Loucy (cell line): ENCODE measurements at regions not wholly inside any gene's neighbourhood (a gene's known extent, or its start where the extent isn't known, plus 50 kb on each side); places are given as distances from the start of the nearest gene placed in this dataset.

Source experiments
- H2AFZ ChIP-seq: fragments of 200-600 bp; sonication (generic); 2 replicates; pipeline ENCODE4 v1.6.0; 2016; ENCODE audit warnings: antibody characterized with exemption, mild to moderate bottlenecking, low read length, moderate library complexity
- H3F3A ChIP-seq: fragments of 200-600 bp; 2 replicates; pipeline ENCODE4 v1.6.0; 2016; ENCODE audit warnings: antibody characterized with exemption, low read depth, mild to moderate bottlenecking
- H3K27me3 ChIP-seq: fragments of 200-600 bp; sonication (generic); 2 replicates; pipeline ENCODE4 v1.6.1; 2014; ENCODE audit warnings: low read length, mild to moderate bottlenecking; ENCODE audit not compliant: insufficient read depth, poor library complexity, severe bottlenecking
- H3K36me3 ChIP-seq: fragments of 200-600 bp; sonication (generic); 2 replicates; pipeline ENCODE4 v1.6.1; 2016; ENCODE audit warnings: low read length; ENCODE audit not compliant: insufficient read depth
- H3K4me1 ChIP-seq: fragments of 200-600 bp; sonication (generic); 2 replicates; pipeline ENCODE4 v1.5.1; 2014; ENCODE audit warnings: low read length, mild to moderate bottlenecking; ENCODE audit not compliant: insufficient read depth, poor library complexity, severe bottlenecking
- H3K4me2 ChIP-seq: fragments of 200-600 bp; sonication (generic); 2 replicates; pipeline ENCODE4 v1.6.0; 2014; ENCODE audit warnings: antibody characterized with exemption, low read length, low read depth, mild to moderate bottlenecking; ENCODE audit not compliant: poor library complexity, severe bottlenecking
- H3K4me3 ChIP-seq: fragments of 200-600 bp; sonication (generic); 2 replicates; pipeline ENCODE4 v1.5.1; 2014; ENCODE audit warnings: low read length, mild to moderate bottlenecking, mixed read lengths; ENCODE audit not compliant: poor library complexity, severe bottlenecking
- H3K79me2 ChIP-seq: fragments of 200-600 bp; sonication (generic); 2 replicates; pipeline ENCODE4 v1.6.1; 2014; ENCODE audit warnings: low read length; ENCODE audit not compliant: insufficient read depth
- H3K9ac ChIP-seq: fragments of 200-600 bp; sonication (generic); 2 replicates; pipeline ENCODE4 v1.6.0; 2014; ENCODE audit warnings: mild to moderate bottlenecking, low read depth, low read length, moderate library complexity; ENCODE audit not compliant: poor library complexity, severe bottlenecking
- H3K9me2 ChIP-seq: fragments of 200-600 bp; sonication (generic); replicated peaks from 2 replicates; pipeline ENCODE4 v1.6.1; 2016; ENCODE audit warnings: low read depth, low read length, mixed read lengths
- H3K9me3 ChIP-seq: fragments of 200-600 bp; sonication (generic); 2 replicates; pipeline ENCODE4 v1.6.1; 2014; ENCODE audit warnings: mild to moderate bottlenecking, antibody characterized with exemption, low read length, low read depth; ENCODE audit not compliant: insufficient read depth
- H4K20me1 ChIP-seq: fragments of 200-600 bp; sonication (generic); 2 replicates; pipeline ENCODE4 v1.6.0; 2014; ENCODE audit warnings: antibody characterized with exemption, low read length, mild to moderate bottlenecking; ENCODE audit not compliant: insufficient read depth, poor library complexity, severe bottlenecking
- CTCF ChIP-seq: fragments of 200-600 bp; sonication (generic); conservative IDR thresholded peaks from 2 replicates; pipeline ENCODE4 v1.5.1; 2014; ENCODE audit warnings: mild to moderate bottlenecking, antibody characterized with exemption, low read length
- EZH2phosphoT487 ChIP-seq: fragments of 200-600 bp; IDR thresholded peaks from 2 replicates; pipeline ENCODE4 v1.6.1; 2018; ENCODE audit warnings: antibody characterized with exemption, mild to moderate bottlenecking, moderate library complexity, borderline replicate concordance

- no peak for TF ChIP-seq EZH2phosphoT487
- TF ChIP-seq CTCF: no peak
- H3K9ac ChIP-seq: no peak overlapping the region
These were observed 345.4 kb downstream of the KCNRG start for GRCh38 chr13:50360637-50361036.

DNA sequence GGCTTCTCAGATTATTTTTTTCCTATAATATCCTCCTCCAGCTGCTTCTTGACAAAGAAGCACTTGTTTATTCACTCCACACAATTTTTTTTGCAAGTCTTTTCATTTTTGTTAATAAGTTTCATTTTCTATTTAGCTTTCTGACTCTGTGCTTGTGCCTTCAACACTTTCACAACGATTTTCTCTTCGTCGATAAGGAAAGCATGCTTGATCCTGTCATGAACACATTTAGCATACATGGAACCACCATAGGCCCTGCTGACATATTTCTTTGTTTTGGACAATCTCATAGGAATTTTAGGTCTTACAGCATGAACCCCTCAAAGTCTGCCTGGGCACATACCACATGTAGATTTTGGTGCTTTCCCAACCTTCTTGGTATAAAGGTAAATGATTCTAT lies 346.0 kb downstream of the KCNRG start:
- Histone ChIP-seq H3K79me2 (peaks cover 93% of the 10 kb centered on the region), H4K20me1 (peaks cover 3% of the 10 kb centered on the region), H3K36me3 (no peaks in the 10 kb centered on the region), H3K4me3 (no peak overlapping the region), H3F3A (no peaks in the 10 kb centered on the region), H3K27me3 (no peaks in the 10 kb centered on the region), H2AFZ (no peak overlapping the region), H3K9me2 (no peaks in the 10 kb centered on the region), H3K9ac (no peak overlapping the region), H3K4me1 (peaks cover 47% of the 10 kb centered on the region), H3K9me3 (no peaks in the 10 kb centered on the region), H3K4me2 (no peak overlapping the region)
- TF ChIP-seq EZH2phosphoT487 (no peak), CTCF (no peak)

More at GRCh38 chr13:50360637-50361036, 345.4 kb downstream of the KCNRG start:
- H3K9me2 ChIP-seq: no peaks in the 10 kb centered on the region
- H3K4me3 ChIP-seq: no peak overlapping the region
- no peaks in the 10 kb centered on the region for H3K27me3 ChIP-seq
- H3K4me1 ChIP-seq: peaks cover 44% of the 10 kb centered on the region
- H3K79me2 ChIP-seq: peaks cover 93% of the 10 kb centered on the region
- H3K4me2 ChIP-seq: no peak overlapping the region
- no peaks in the 10 kb centered on the region for H3K36me3 ChIP-seq
- peaks cover 3% of the 10 kb centered on the region for H4K20me1 ChIP-seq
- H2AFZ ChIP-seq: no peak overlapping the region
- H3F3A ChIP-seq: no peaks in the 10 kb centered on the region
- H3K9me3 ChIP-seq: no peaks in the 10 kb centered on the region

GRCh38 chr13:50365408-50366391 lies 350.5 kb downstream of the KCNRG start:
- no peaks in the 10 kb centered on the region for H3K9me3 ChIP-seq
- no peak for TF ChIP-seq CTCF
- TF ChIP-seq EZH2phosphoT487: no peak
- H2AFZ ChIP-seq: no peak overlapping the region
- no peaks in the 10 kb centered on the region for H3F3A ChIP-seq
- H3K36me3 ChIP-seq: no peaks in the 10 kb centered on the region
- peak overlapping the region; percentile 56 for H3K4me3 ChIP-seq
- peaks cover 23% of the 10 kb centered on the region for H3K4me1 ChIP-seq
- H3K9ac ChIP-seq: peak overlapping the region; percentile 58
- H3K4me2 ChIP-seq: peak overlapping the region; percentile 61
- no peaks in the 10 kb centered on the region for H4K20me1 ChIP-seq
- H3K9me2 ChIP-seq: no peaks in the 10 kb centered on the region
- peaks cover 82% of the 10 kb centered on the region for H3K79me2 ChIP-seq
- no peaks in the 10 kb centered on the region for H3K27me3 ChIP-seq
